Astrocyte (in vitro differentiated cells and primary cell): ENCODE measurements at regions not wholly inside any gene's neighbourhood (a gene's known extent, or its start where the extent isn't known, plus 50 kb on each side); places are given as distances from the start of the nearest gene placed in this dataset.

ENCODE experiments used
- CTCF ChIP-seq: IDR thresholded peaks from 2 replicates; pipeline ENCODE4 v1.5.1; 2011; ENCODE audit warnings: low read depth, mild to moderate bottlenecking, inconsistent platforms, low read length, moderate library complexity; ENCODE audit not compliant: insufficient read depth
- EZH2 ChIP-seq: IDR thresholded peaks from 2 replicates; pipeline ENCODE4 v1.6.1; 2012; ENCODE audit warnings: mild to moderate bottlenecking, low read length, inconsistent platforms; ENCODE audit not compliant: insufficient read depth

GRCh38 chr9:32045513-32045912 is 338.9 kb upstream of the ACO1 start:
- TF ChIP-seq CTCF (no peak), EZH2 (no peak)
